Smooth muscle cell (in vitro differentiated cells): ENCODE measurements at regions not wholly inside any gene's neighbourhood (a gene's known extent, or its start where the extent isn't known, plus 50 kb on each side); places are given as distances from the start of the nearest gene placed in this dataset.

Experiments
- DNase-seq: peaks from one replicate; lab custom pipeline; 2025; ENCODE audit not compliant: unreplicated experiment; lab: John Stamatoyannopoulos, UW
- H2AFZ ChIP-seq: fragments of 200-600 bp; sonication (generic); 2 replicates; pipeline ENCODE4 v1.6.0; 2016; ENCODE audit warnings: antibody characterized with exemption, low read depth, mild to moderate bottlenecking
- H3F3A ChIP-seq: fragments of 200-600 bp; sonication (generic); 2 replicates; pipeline ENCODE4 v1.6.0; 2017; ENCODE audit warnings: antibody characterized with exemption, low read depth
- H3K27ac ChIP-seq: fragments of 200-600 bp; sonication (generic); 2 replicates; pipeline ENCODE4 v1.5.1; 2016; ENCODE audit warnings: low read depth, mild to moderate bottlenecking
- H3K27me3 ChIP-seq: fragments of 200-600 bp; sonication (generic); 2 replicates; pipeline ENCODE4 v1.6.1; 2016; ENCODE audit warnings: low read depth, mild to moderate bottlenecking
- H3K36me3 ChIP-seq: fragments of 200-600 bp; sonication (generic); 2 replicates; pipeline ENCODE4 v1.5.1; 2016; ENCODE audit warnings: low read depth
- H3K4me1 ChIP-seq: fragments of 200-600 bp; sonication (generic); 2 replicates; pipeline ENCODE4 v1.5.1; 2016; ENCODE audit warnings: low read depth
- H3K4me2 ChIP-seq: fragments of 200-600 bp; sonication (generic); 2 replicates; pipeline ENCODE4 v1.6.0; 2016; ENCODE audit warnings: mild to moderate bottlenecking
- H3K4me3 ChIP-seq: fragments of 200-600 bp; sonication (generic); 2 replicates; pipeline ENCODE4 v1.5.1; 2016; ENCODE audit warnings: mild to moderate bottlenecking
- H3K79me2 ChIP-seq: fragments of 200-600 bp; sonication (generic); 2 replicates; pipeline ENCODE4 v1.6.0; 2016; ENCODE audit warnings: low read depth, mild to moderate bottlenecking
- H3K9ac ChIP-seq: fragments of 200-600 bp; sonication (generic); 2 replicates; pipeline ENCODE4 v1.6.0; 2016; ENCODE audit warnings: low read depth
- H3K9me3 ChIP-seq: fragments of 200-600 bp; sonication (generic); replicated peaks from 2 replicates; pipeline ENCODE4 v1.5.1; 2016; ENCODE audit warnings: low read depth
- H4K20me1 ChIP-seq: fragments of 200-600 bp; sonication (generic); 2 replicates; pipeline ENCODE4 v1.6.0; 2016; ENCODE audit warnings: low read depth
- WGBS: methylation state at CpG from one replicate; pipeline ENCODE4 v1.1.7; 2016; ENCODE audit warnings: low lambda C conversion rate; 5-methylcytosine and 5-hydroxymethylcytosine counted together
- TF ChIP-seq, protein P1 (sequence below): fragments of 200-600 bp; sonication (generic); IDR thresholded peaks from 2 replicates; pipeline ENCODE4 v1.5.1; 2017; ENCODE audit warnings: borderline replicate concordance, mild to moderate bottlenecking, antibody characterized with exemption; ENCODE audit not compliant: insufficient read depth, poor library complexity, severe bottlenecking

DNA sequence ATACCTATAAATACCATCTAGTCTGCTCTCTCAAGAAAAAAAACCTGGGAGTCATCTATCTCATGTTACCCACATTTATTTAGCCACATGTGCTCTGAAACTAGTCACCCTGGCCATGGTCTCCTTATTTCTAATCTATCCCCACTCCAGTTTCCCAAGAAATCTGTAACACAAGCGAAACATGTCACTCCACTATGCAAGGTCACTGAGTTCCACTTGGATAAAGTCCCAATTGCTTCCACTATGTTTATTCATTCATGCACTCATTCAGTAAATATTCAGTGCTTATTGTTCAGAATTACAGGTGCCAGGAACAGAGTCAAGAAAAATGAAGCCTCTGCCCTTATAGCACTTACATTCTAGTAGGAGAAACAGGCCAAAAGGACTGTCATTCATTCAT is 369.4 kb upstream of the CYRIA start:
- 94% methylated on average over 1 of the region's 1 CpG for WGBS
- H3K36me3 ChIP-seq, result no peaks in the 10 kb centered on the region
- H3F3A ChIP-seq, result no peaks in the 10 kb centered on the region
- no peak overlapping the region for H3K9ac ChIP-seq
- no peaks in the 10 kb centered on the region for H4K20me1 ChIP-seq
- DNase-seq, result no peak
- H3K27ac ChIP-seq, result no peak overlapping the region
- H3K4me3 ChIP-seq, result no peak overlapping the region
- no peak overlapping the region for H2AFZ ChIP-seq
- no peaks in the 10 kb centered on the region for H3K27me3 ChIP-seq
- TF ChIP-seq, protein P1, sequence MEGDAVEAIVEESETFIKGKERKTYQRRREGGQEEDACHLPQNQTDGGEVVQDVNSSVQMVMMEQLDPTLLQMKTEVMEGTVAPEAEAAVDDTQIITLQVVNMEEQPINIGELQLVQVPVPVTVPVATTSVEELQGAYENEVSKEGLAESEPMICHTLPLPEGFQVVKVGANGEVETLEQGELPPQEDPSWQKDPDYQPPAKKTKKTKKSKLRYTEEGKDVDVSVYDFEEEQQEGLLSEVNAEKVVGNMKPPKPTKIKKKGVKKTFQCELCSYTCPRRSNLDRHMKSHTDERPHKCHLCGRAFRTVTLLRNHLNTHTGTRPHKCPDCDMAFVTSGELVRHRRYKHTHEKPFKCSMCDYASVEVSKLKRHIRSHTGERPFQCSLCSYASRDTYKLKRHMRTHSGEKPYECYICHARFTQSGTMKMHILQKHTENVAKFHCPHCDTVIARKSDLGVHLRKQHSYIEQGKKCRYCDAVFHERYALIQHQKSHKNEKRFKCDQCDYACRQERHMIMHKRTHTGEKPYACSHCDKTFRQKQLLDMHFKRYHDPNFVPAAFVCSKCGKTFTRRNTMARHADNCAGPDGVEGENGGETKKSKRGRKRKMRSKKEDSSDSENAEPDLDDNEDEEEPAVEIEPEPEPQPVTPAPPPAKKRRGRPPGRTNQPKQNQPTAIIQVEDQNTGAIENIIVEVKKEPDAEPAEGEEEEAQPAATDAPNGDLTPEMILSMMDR, result no peak
- no peaks in the 10 kb centered on the region for H3K79me2 ChIP-seq
- no peaks in the 10 kb centered on the region for H3K4me1 ChIP-seq
- H3K4me2 ChIP-seq, result no peak overlapping the region
- H3K9me3 ChIP-seq, result no peaks in the 10 kb centered on the region

DNA sequence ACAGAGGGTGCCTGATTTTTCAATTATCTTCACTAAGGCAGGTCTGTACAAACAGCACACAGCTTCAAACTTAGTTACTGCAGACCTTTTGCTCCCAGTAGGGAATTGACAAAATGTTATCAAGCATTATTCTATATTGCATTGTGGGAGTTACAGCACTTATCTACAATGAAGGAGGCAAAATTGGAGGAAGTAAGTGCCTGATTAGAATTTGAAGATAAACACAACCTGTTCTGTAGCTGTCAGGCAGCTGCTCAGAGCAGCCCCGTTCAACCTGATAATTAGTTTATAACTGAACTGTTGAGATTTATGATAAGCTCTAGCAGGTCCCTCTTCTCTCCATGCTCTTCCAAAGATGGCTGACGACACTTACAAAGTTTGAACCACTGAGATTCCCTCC is 364.4 kb upstream of the CYRIA start:
- Histone ChIP-seq H3K9me3 (no peaks in the 10 kb centered on the region), H4K20me1 (no peaks in the 10 kb centered on the region), H3K36me3 (no peaks in the 10 kb centered on the region), H3K4me2 (no peak overlapping the region), H3K9ac (no peak overlapping the region), H3K4me3 (no peak overlapping the region), H3K79me2 (no peaks in the 10 kb centered on the region), H3K27ac (no peak overlapping the region), H3K27me3 (no peaks in the 10 kb centered on the region), H3F3A (no peaks in the 10 kb centered on the region), H3K4me1 (no peaks in the 10 kb centered on the region), H2AFZ (no peak overlapping the region)
- WGBS, result 65% methylated on average over 2 of the region's 2 CpGs
- DNase-seq, result no peak
- TF ChIP-seq, protein P1, result no peak

DNA sequence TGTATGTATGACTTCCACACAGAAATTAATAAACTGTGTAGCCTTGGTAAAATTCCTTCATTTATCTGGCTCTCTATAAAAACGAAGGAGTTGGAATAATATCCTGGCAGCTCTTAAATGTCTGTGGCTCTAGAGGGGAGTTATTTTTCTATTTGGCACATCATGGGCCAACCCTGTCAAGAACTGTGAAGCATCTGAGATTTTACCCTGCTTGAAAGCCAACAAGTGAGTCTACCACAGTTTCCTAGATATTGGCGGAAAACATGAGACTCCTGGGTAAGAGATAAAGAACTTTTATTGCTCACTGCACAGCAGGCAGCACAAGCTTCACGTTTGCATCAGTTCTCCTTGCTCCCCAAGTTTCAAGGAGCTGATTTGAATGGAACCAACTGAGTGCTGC is 346.7 kb upstream of the CYRIA start:
- Histone ChIP-seq H3F3A (no peaks in the 10 kb centered on the region), H3K4me3 (no peak overlapping the region), H3K9ac (no peak overlapping the region), H3K4me1 (no peaks in the 10 kb centered on the region), H3K4me2 (no peak overlapping the region), H3K36me3 (no peaks in the 10 kb centered on the region), H4K20me1 (no peaks in the 10 kb centered on the region), H3K9me3 (no peaks in the 10 kb centered on the region), H3K27ac (no peak overlapping the region), H3K27me3 (no peaks in the 10 kb centered on the region), H2AFZ (no peak overlapping the region), H3K79me2 (no peaks in the 10 kb centered on the region)
- no peak for DNase-seq
- 61% methylated on average over 3 of the region's 3 CpGs for WGBS
- TF ChIP-seq, protein P1, result no peak

DNA sequence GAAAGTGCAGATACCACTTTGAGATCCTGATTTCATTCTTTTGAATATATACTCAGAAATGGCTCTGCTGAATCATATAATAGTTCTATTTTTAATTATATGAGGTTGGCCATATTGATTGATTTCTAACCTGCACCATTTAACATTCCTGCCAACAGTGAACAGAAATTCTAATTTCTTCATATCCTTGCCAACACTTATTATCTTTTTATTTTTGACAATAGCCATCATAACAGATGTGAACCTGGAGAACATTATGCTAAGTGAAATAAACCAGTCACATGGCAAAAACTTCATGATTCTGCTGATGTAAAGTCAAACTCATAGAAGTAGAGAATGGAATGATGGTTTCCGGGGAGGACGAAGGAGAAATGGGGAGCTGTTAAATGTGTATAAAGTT is 344.5 kb upstream of the CYRIA start:
- H3K9me3 ChIP-seq, result no peaks in the 10 kb centered on the region
- H3F3A ChIP-seq, result no peaks in the 10 kb centered on the region
- H4K20me1 ChIP-seq, result no peaks in the 10 kb centered on the region
- no peak overlapping the region for H3K4me2 ChIP-seq
- H3K79me2 ChIP-seq, result no peaks in the 10 kb centered on the region
- H3K27ac ChIP-seq, result no peak overlapping the region
- H3K4me1 ChIP-seq, result no peaks in the 10 kb centered on the region
- no peak overlapping the region for H3K9ac ChIP-seq
- no peaks in the 10 kb centered on the region for H3K27me3 ChIP-seq
- no peak overlapping the region for H2AFZ ChIP-seq
- no peaks in the 10 kb centered on the region for H3K36me3 ChIP-seq
- TF ChIP-seq, protein P1, result no peak
- no peak for DNase-seq
- H3K4me3 ChIP-seq, result no peak overlapping the region
- WGBS, result 92% methylated on average over 2 of the region's 2 CpGs
